Common myeloid progenitor, CD34-positive (primary cell): ENCODE measurements at regions not wholly inside any gene's neighbourhood (a gene's known extent, or its start where the extent isn't known, plus 50 kb on each side); places are given as distances from the start of the nearest gene placed in this dataset.

Experiments used
- CTCF ChIA-PET: fragments of 350-600 bp; sonication (Branson Sonifier 250); formaldehyde crosslinking; loops from one replicate; lab custom pipeline; 2021; ENCODE audit warnings: antibody characterized with exemption; lab: Charles Lee
- POLR2A ChIA-PET: fragments of 350-600 bp; sonication (Branson Sonifier 250); formaldehyde crosslinking; loops from one replicate; lab custom pipeline; 2021; ENCODE audit warnings: antibody characterized with exemption; lab: Charles Lee
- DNase-seq, 3 donors: peaks; one replicate each; pipeline versions ENCODE4 v3.0.0 to v3.0.0-alpha.2; 2013
- H3K27ac ChIP-seq, 2 experiments: 1 replicate in 1 of 2; 2 replicates in 1 of 2; pipeline ENCODE4 v1.7.0; 2013; ENCODE audit warnings: inconsistent platforms in 2 of 2, low read length in 2 of 2, mild to moderate bottlenecking in 2 of 2, low read depth in 1 of 2, moderate library complexity in 1 of 2; ENCODE audit not compliant: severe bottlenecking in 2 of 2, insufficient read depth in 1 of 2, poor library complexity in 1 of 2
- H3K27me3 ChIP-seq, 5 experiments: replicated peaks in 2 of 5; 1 replicate in 3 of 5; 2 replicates in 2 of 5; pipeline versions ENCODE4 v1.6.1 to v1.7.0; 2013; ENCODE audit warnings: low read length in 4 of 5, mild to moderate bottlenecking in 2 of 5, moderate library complexity in 2 of 5, inconsistent platforms in 1 of 5; ENCODE audit not compliant: insufficient read depth in 5 of 5, control insufficient read depth in 4 of 5
- H3K36me3 ChIP-seq, 4 experiments: 1 replicate in 2 of 4; 2 replicates in 2 of 4; pipeline versions ENCODE4 v1.6.1 to v1.7.0; 2013; ENCODE audit warnings: low read length in 3 of 4, control low read depth in 1 of 4, mild to moderate bottlenecking in 1 of 4; ENCODE audit not compliant: control insufficient read depth in 4 of 4, insufficient read depth in 4 of 4
- H3K4me1 ChIP-seq, 4 experiments: 1 replicate in 3 of 4; 2 replicates in 1 of 4; pipeline versions ENCODE4 v1.6.1 to v1.7.1; 2013; ENCODE audit warnings: low read length in 3 of 4, mild to moderate bottlenecking in 3 of 4, control low read depth in 1 of 4, inconsistent platforms in 1 of 4, moderate library complexity in 1 of 4; ENCODE audit not compliant: control insufficient read depth in 4 of 4, insufficient read depth in 4 of 4; ENCODE audit errors: control extremely low read depth in 1 of 4
- H3K4me3 ChIP-seq, 7 experiments: 1 replicate in 4 of 7; 2 replicates in 3 of 7; pipeline versions ENCODE4 v1.5.1 to v1.7.0; 2013; ENCODE audit warnings: mild to moderate bottlenecking in 7 of 7, low read length in 6 of 7, moderate library complexity in 6 of 7, inconsistent platforms in 2 of 7, low read depth in 2 of 7, control low read depth in 1 of 7; ENCODE audit not compliant: insufficient read depth in 4 of 7, control insufficient read depth in 1 of 7; ENCODE audit errors: extremely low read depth in 1 of 7
- H3K9me3 ChIP-seq, 5 experiments: 1 replicate in 4 of 5; 2 replicates in 1 of 5; pipeline versions ENCODE4 v1.6.1 to v1.7.1; 2013; ENCODE audit warnings: low read length in 4 of 5, mild to moderate bottlenecking in 2 of 5, inconsistent platforms in 1 of 5, low read depth in 1 of 5, moderate library complexity in 1 of 5; ENCODE audit not compliant: control insufficient read depth in 4 of 5, insufficient read depth in 2 of 5; ENCODE audit errors: control extremely low read depth in 1 of 5
- WGBS: methylation state at CpG from one replicate; pipeline ENCODE4 v1.1.5; 2013; ENCODE audit not compliant: insufficient coverage; 5-methylcytosine and 5-hydroxymethylcytosine counted together

- Histone ChIP-seq H3K36me3 (no peaks in the 10 kb centered on the region), H3K9me3 (no peaks in the 10 kb centered on the region), H3K27ac (no peak overlapping the region), H3K4me1 (no peaks in the 10 kb centered on the region), H3K27me3 (peaks cover 0 to 11% (median 0%) of the 10 kb centered on the region in 5 experiments), H3K4me3 (no peak overlapping the region)
- CTCF ChIA-PET = no interaction called here
- POLR2A ChIA-PET = no interaction called here
- no CpG with 5 or more reads among the region's 2 CpGs for WGBS
- no peak for DNase-seq
Measured at GRCh38 chr1:29939079-29939478, 702.8 kb downstream of the PTPRU start.

DNA sequence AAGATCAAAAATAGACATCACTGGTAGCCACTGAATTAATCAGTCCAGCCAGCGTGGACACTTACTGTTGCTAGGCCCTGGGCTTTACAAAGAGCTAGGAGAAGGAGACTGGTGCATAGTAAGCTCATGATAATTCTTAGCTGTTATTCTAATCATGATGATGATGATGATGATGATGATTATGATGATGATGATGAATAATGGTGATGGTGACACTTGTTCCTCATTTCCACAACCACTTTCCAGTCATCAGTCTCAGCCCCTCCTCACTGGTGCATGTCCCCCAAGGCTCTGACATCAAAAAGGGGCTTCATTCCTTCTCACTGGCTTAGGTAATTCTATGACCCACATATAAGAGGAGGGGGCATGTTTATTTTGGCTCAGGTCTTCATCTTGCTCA is 701.0 kb downstream of the PTPRU start:
- DNase-seq = no peak
- CTCF ChIA-PET = interaction anchor here (1.1 kb wide), 1 partner anchor 24 kb away, joined by 3 read pairs; no protein-coding TSS in a partner anchor
- no peaks in the 10 kb centered on the region for H3K4me1 ChIP-seq
- no peaks in the 10 kb centered on the region for H3K9me3 ChIP-seq
- 100% methylated on average over 1 of the region's 1 CpG for WGBS
- H3K4me3 ChIP-seq = no peak overlapping the region
- H3K27ac ChIP-seq = no peak overlapping the region
- H3K36me3 ChIP-seq = no peaks in the 10 kb centered on the region
- H3K27me3 ChIP-seq = peaks cover 0 to 18% (median 0%) of the 10 kb centered on the region in 5 experiments
- POLR2A ChIA-PET = no interaction called here

DNA sequence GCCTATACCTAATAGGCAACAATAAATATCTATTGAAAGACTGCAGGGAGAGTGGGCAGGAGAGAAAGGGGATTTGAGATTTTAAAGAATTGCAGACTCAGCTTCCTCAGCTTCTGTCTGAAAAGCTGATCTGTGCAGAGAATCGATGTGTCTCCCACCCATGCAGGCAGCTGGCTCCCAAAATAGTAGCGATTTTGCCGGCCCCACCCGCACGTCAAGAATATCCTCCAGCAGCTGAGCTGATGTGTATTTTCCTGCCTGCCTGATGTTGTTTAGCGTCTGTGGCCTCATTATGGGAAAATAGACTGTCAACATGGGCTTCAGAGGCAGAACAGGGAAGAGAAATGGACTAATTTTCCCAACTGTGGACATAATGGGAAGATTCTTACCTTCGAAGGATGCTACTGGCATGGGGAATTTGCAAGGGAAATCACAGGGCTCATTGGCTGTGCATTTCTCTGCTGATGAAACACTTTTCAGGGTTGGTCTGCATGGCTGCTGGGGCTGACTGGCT is 699.8 kb downstream of the PTPRU start:
- no peaks in the 10 kb centered on the region for H3K9me3 ChIP-seq
- H3K27me3 ChIP-seq = peaks cover 0 to 24% (median 0%) of the 10 kb centered on the region in 5 experiments
- no peaks in the 10 kb centered on the region for H3K4me1 ChIP-seq
- no peak overlapping the region for H3K4me3 ChIP-seq
- POLR2A ChIA-PET = no interaction called here
- WGBS = 92% methylated on average over 7 of the region's 7 CpGs
- no peak overlapping the region for H3K27ac ChIP-seq
- no peak for DNase-seq
- no peaks in the 10 kb centered on the region for H3K36me3 ChIP-seq
- CTCF ChIA-PET = no interaction called here

GRCh38 chr1:29934255-29934772 is 698.0 kb downstream of the PTPRU start:
- Histone ChIP-seq H3K36me3 (no peaks in the 10 kb centered on the region), H3K4me3 (no peak overlapping the region), H3K27me3 (peaks cover 0 to 30% (median 5%) of the 10 kb centered on the region in 5 experiments), H3K27ac (no peak overlapping the region), H3K4me1 (no peaks in the 10 kb centered on the region), H3K9me3 (no peaks in the 10 kb centered on the region)
- no peak for DNase-seq
- POLR2A ChIA-PET = no interaction called here
- WGBS = 81% methylated on average over 6 of the region's 6 CpGs
- CTCF ChIA-PET = no interaction called here

GRCh38 chr1:29933067-29933466 is 696.7 kb downstream of the PTPRU start:
- no peaks in the 10 kb centered on the region for H3K9me3 ChIP-seq
- no peak for DNase-seq
- WGBS = 0% methylated on average over 1 of the region's 4 CpGs
- H3K27me3 ChIP-seq = peaks cover 0 to 30% (median 5%) of the 10 kb centered on the region in 5 experiments
- H3K4me3 ChIP-seq = no peak overlapping the region
- ChIA-PET POLR2A (no interaction called here), CTCF (no interaction called here)
- H3K27ac ChIP-seq = no peak overlapping the region
- H3K4me1 ChIP-seq = no peaks in the 10 kb centered on the region
- no peaks in the 10 kb centered on the region for H3K36me3 ChIP-seq

DNA sequence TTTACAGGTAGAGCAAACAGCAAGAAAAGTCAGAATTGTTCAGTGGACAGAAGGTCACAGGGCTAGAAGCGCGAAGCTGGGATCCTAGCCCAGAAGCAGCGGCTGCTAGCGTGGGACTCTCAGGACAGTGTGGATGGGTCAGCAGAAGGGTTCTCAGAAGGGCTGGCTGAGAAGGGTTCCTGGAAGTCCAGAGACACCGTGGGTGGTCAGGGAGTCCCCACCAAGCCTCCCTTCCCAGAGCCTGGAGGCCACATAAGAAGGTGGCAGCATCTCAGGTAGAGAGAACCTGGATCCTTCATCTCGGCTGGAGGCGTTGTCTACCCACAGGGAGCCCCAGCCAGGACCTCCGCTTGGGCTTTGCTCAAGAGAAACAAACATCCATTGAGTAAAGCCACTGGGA is 696.3 kb downstream of the PTPRU start:
- no peak for DNase-seq
- Histone ChIP-seq H3K4me1 (no peaks in the 10 kb centered on the region), H3K27ac (no peak overlapping the region), H3K27me3 (peaks cover 0 to 30% (median 5%) of the 10 kb centered on the region in 5 experiments), H3K4me3 (no peak overlapping the region), H3K9me3 (no peaks in the 10 kb centered on the region), H3K36me3 (no peaks in the 10 kb centered on the region)
- WGBS = 92% methylated on average over 8 of the region's 8 CpGs
- ChIA-PET POLR2A (no interaction called here), CTCF (no interaction called here)

DNA sequence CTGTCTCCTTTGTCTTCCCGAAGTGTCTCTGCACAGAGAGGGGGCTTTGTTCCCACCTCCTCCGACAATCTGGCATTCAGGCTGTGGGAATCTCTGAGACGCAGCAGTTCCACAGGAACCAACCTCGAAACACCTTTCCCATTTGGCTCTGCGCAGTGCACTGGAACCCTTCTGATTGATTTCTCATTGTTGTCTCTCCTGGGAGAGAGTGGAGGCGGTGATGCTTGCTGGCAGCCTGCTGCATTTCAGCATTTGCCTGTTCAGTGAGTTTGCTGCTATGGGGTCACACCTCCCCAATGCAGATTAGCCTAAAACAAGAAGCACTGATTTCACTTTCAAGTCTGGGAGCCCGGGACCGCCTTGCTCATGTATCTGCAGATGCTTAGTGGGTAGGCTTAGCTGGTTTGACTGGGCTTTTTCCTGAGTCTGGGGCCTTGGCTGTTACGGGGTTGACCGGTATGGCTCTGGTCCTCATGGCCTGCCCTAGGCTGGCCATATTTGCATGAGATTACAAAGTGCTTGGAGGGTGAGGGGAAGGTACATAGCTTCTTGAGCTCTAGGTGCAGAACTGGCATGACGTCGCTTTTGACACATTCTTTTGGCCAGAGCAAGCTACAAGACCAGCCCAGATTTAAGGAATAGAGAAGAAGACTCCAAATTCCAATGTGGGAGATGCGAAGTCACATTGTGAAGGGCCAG is 695.3 kb downstream of the PTPRU start:
- H3K36me3 ChIP-seq = no peaks in the 10 kb centered on the region
- 77% methylated on average over 10 of the region's 13 CpGs for WGBS
- no peak overlapping the region for H3K4me3 ChIP-seq
- no peaks in the 10 kb centered on the region for H3K9me3 ChIP-seq
- H3K4me1 ChIP-seq = no peaks in the 10 kb centered on the region
- DNase-seq = no peak
- ChIA-PET CTCF (no interaction called here), POLR2A (no interaction called here)
- no peak overlapping the region for H3K27ac ChIP-seq
- H3K27me3 ChIP-seq = peaks cover 0 to 30% (median 5%) of the 10 kb centered on the region in 5 experiments
